IPS-18a (cell line): ENCODE measurements at regions not wholly inside any gene's neighbourhood (a gene's known extent, or its start where the extent isn't known, plus 50 kb on each side); places are given as distances from the start of the nearest gene placed in this dataset.

Source experiments
- H3K27ac ChIP-seq: one replicate; pipeline ENCODE4 v1.5.1; 2013; ENCODE audit warnings: low read length
- H3K27me3 ChIP-seq: one replicate; pipeline ENCODE4 v1.6.1; 2013; ENCODE audit warnings: mild to moderate bottlenecking, low read length; ENCODE audit not compliant: control insufficient read depth, insufficient read depth
- H3K36me3 ChIP-seq: one replicate; pipeline ENCODE4 v1.6.1; 2013; ENCODE audit warnings: low read depth, low read length; ENCODE audit not compliant: control insufficient read depth
- H3K4me1 ChIP-seq: one replicate; pipeline ENCODE4 v1.6.1; 2013; ENCODE audit warnings: low read depth, low read length; ENCODE audit not compliant: control insufficient read depth
- H3K4me3 ChIP-seq: one replicate; pipeline ENCODE4 v1.5.1; 2013; ENCODE audit warnings: low read length
- H3K9ac ChIP-seq: one replicate; pipeline ENCODE4 v1.6.1; 2013; ENCODE audit warnings: mild to moderate bottlenecking, low read length, moderate library complexity
- H3K9me3 ChIP-seq: one replicate; pipeline ENCODE4 v1.6.1; 2013; ENCODE audit warnings: low read depth, low read length; ENCODE audit not compliant: control insufficient read depth

DNA sequence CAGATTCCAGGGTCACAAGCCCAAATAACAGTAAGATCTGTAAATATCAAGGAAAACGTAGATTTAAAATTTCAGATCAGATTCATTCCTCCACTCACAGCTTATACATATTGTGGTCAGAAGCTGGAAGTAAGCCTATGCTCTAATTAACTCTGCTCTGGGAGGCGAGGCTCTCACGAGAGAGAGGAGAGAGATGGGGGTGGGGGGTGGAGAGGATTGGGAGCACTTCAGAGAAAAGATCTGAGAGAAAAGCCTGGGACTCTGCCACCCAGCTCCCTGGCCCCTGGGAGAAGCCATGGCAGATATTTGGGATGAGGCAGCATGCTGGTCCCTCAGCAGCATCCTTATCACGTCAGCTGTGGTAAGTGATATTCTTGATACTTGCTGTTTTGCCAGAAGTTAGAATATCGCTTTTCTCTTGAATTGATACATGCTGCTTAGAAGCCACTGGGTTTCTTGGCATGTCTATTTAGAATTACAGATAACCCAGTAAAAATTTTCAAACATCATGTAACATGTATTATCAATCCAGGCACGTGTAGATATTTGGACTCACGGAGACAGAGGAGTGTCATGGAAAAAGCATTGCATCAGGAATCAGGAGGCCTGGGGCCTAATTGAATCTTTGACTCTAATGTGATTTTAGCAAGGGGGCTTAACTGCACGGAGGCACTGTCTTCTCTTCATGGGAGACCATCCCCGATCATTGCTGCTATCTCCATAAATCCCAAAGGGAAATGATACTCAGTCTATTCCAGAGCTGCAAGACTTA, 265.4 kb downstream of the HRH4 start:
- Histone ChIP-seq H3K9me3 (no peaks in the 10 kb centered on the region), H3K9ac (no peak overlapping the region), H3K36me3 (no peaks in the 10 kb centered on the region), H3K4me3 (no peak overlapping the region), H3K27ac (no peak overlapping the region), H3K4me1 (no peaks in the 10 kb centered on the region), H3K27me3 (no peaks in the 10 kb centered on the region)

DNA sequence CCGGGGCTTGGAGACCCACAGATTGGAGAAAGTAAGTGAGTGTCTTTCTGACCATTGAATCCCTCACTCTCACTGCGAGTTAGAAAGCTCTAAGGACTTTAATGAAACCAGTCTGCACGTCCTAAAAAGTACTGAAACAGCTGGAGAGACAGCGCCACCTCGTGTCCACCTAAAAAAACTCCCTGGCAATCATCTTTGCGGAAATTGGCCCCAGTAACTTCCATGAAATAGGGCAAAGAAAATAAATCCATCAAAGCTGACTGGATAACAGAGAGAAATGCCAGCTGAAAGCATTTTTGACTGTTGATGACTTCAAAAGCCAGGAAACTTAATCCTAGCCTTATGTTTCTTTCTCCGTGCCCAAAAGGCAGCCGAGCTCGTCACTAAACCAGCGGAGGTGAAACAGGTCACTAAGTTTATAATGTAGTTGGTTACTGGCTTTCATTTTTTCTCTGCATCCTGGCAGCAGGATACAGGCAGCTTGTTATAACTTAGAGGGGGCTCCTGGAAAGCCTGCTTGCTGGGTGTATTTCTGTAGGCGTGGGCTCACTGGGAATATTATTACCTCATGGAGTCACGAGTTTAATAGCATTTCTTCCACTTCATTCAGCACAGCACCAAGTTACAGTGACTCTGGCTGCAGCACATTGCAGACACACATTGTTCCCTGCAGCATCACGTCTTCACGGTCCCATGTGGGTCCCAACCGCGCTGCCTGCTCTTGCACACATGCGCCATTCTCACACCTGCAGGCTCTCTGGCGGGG, 266.5 kb downstream of the HRH4 start:
- Histone ChIP-seq H3K36me3 (no peaks in the 10 kb centered on the region), H3K27me3 (no peaks in the 10 kb centered on the region), H3K27ac (no peak overlapping the region), H3K4me1 (no peaks in the 10 kb centered on the region), H3K9me3 (no peaks in the 10 kb centered on the region), H3K9ac (no peak overlapping the region), H3K4me3 (no peak overlapping the region)

DNA sequence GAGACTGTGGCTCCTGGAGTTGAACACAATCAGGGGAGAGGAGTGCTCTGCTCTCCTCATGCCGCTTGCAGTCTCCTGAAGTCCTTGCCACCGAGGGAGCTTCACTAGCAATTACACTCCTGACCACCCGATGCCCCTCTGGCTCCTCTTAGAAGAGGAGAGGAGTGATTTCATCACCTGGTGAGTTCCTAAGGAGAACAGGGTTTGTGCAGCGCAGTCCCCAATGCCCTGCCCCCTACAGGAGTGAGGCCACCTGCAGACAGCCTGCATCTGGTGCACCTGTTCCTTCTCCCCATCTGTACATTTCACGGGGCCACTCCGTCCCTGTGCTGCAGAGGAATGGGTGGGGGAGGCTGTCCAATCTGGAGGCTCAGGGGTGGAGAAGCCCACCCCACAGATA, 267.2 kb downstream of the HRH4 start:
- H3K4me3 ChIP-seq: no peak overlapping the region
- H3K27ac ChIP-seq: no peak overlapping the region

DNA sequence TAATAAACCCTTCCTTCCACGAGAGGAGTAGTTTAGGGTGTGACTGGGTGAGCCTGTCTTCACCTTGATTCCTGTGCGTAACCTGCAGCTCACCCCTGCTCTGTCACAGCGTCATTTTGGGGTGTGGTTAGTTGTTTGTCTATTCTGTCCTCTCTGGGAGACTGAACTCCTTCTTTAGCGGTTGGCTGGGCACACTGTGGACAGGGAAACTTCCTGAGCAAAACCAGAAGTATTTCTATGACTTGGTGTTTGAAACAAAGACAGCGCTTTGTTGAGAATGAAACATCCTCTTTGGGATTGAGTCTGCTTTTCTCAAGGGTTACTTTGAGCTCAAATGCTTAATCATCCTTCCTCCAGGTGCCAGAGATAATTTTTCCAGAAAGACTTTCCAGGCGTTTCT, 270.7 kb downstream of the HRH4 start:
- no peak overlapping the region for H3K27ac ChIP-seq
- H3K36me3 ChIP-seq: no peaks in the 10 kb centered on the region
- H3K4me1 ChIP-seq: no peaks in the 10 kb centered on the region
- H3K27me3 ChIP-seq: no peaks in the 10 kb centered on the region
- no peak overlapping the region for H3K4me3 ChIP-seq
- no peak overlapping the region for H3K9ac ChIP-seq
- no peaks in the 10 kb centered on the region for H3K9me3 ChIP-seq

More for the DNA sequence above, 267.2 kb downstream of the HRH4 start:
- Histone ChIP-seq H3K9ac (no peak overlapping the region), H3K27me3 (no peaks in the 10 kb centered on the region), H3K36me3 (no peaks in the 10 kb centered on the region), H3K9me3 (no peaks in the 10 kb centered on the region), H3K4me1 (no peaks in the 10 kb centered on the region)

DNA sequence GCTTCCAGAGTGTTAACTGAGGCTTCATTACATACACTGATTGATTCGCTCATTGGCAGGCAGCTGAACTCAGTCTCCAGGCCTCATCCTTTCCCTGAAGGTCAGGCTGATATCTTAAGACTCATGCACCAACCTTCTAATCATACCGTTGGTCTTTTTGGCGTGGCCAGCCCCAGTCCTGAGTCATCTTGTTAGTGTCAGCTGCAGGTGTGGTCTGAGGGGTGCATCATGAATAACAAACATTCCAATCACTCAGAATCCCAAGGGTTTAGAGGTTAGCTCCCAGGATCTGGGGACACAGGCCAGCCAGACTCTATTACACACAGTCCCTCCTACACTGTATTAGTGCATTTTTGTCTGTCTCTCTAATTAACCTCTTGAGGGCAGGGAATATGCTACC, 271.5 kb downstream of the HRH4 start:
- H3K27ac ChIP-seq: no peak overlapping the region
- no peak overlapping the region for H3K4me3 ChIP-seq
- no peaks in the 10 kb centered on the region for H3K36me3 ChIP-seq
- no peak overlapping the region for H3K9ac ChIP-seq
- H3K4me1 ChIP-seq: no peaks in the 10 kb centered on the region
- H3K9me3 ChIP-seq: no peaks in the 10 kb centered on the region
- no peaks in the 10 kb centered on the region for H3K27me3 ChIP-seq

DNA sequence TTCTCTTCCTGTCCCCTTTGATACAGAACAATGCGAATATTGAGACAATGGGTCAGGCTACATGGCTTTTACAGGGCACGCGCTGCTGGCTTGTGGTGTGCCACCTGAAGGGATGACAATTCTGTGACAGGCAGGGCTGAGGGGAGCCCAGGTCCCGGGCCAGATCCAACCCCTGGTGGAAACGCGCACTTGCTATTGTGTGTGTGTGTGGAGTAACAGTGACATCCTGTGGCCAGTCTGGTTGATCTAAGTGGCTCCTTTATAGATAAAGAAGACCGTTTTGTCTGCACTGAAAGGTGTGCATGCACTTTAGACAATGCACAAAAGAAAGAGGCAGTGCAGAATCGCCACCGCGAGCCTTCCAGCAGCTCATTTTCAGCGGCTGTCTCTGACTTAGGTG, 273.6 kb downstream of the HRH4 start:
- Histone ChIP-seq H3K9me3 (no peaks in the 10 kb centered on the region), H3K9ac (no peak overlapping the region), H3K36me3 (no peaks in the 10 kb centered on the region), H3K4me1 (no peaks in the 10 kb centered on the region), H3K27me3 (no peaks in the 10 kb centered on the region), H3K27ac (no peak overlapping the region), H3K4me3 (no peak overlapping the region)

DNA sequence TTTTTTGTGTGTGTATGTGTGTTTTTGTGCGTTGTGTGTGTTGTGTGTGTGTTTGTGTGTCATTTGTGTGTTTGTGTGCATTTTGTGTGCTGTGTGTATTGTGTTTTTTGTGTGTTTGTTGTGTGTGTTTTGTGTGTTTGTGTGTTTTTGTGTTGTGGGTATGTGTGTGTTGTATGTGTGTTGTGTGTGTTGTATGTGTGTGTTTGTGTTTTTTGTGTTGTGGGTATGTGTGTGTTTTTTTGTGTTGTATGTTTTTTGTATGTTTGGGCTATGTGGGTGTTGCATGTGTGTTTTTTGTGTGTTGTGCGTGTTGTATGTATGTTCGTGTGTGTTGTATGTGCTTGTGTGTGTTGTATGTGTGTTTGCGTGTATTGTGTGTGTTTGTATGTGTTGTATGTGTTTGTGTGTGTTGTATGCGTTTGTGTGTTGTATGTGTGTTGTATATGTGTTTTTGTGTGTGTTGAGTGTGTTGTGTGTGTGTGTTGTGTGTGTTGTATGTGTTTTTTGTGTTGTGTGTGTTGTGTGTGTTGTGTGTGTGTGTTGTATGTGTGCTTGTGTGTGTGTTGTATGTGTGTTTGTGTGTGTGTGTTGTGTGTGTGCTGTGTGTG, 275.3 kb downstream of the HRH4 start:
- no peaks in the 10 kb centered on the region for H3K4me1 ChIP-seq
- no peaks in the 10 kb centered on the region for H3K36me3 ChIP-seq
- no peaks in the 10 kb centered on the region for H3K27me3 ChIP-seq
- no peak overlapping the region for H3K9ac ChIP-seq
- H3K27ac ChIP-seq: no peak overlapping the region
- no peaks in the 10 kb centered on the region for H3K9me3 ChIP-seq
- H3K4me3 ChIP-seq: no peak overlapping the region

DNA sequence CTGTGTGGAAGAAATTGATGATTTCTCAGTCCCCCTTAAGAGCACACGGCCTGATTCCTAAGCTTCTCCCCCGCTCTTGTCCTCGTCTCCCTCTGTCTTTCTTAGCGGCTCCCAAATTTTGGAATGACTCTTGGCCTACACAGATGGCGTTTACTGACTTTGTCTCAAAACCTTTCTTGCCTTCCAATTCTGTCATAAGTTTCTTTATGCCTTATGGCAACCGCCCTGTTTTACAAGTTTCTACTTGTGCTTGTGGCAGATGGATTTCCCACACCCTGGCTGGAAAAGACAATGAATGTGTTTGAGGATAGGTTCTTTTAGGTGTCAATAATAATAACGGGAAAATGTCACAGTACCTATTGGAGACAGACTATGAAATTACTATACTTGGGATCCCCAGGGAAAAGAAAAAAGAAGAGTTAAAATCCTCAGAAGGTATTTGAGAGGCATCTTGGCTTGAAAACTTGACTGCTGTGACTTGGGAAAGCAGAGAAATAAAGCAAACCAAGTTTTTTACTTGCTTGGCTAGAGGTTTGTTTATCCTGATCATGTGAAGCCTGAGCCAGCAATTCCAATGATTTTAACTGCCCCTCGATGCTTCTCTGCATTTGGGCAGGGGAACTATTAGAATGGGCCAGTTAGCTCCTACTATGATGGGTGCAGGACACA, 276.4 kb downstream of the HRH4 start:
- Histone ChIP-seq H3K36me3 (no peaks in the 10 kb centered on the region), H3K27me3 (no peaks in the 10 kb centered on the region), H3K4me1 (no peaks in the 10 kb centered on the region), H3K4me3 (no peak overlapping the region), H3K9ac (no peak overlapping the region), H3K27ac (no peak overlapping the region), H3K9me3 (no peaks in the 10 kb centered on the region)

DNA sequence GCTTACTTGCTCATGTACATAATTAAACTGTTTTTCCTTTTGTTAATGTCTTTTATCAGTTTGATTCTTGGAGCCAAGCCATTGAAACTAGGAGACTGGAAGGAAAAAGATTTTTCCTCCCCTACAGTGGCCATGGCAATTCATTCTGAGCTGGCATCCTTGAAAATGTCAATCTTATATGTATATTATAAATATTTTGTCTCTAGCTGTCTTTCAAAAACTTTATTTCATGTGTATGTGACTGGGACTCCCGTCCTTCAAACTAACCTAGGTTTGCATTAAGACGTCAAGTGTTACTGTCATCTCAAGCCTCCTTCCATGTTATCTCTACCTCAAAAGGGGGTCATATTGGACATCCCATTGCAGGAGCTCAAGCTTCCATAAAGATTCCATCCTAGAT, 280.4 kb downstream of the HRH4 start:
- Histone ChIP-seq H3K36me3 (no peaks in the 10 kb centered on the region), H3K9ac (no peak overlapping the region), H3K9me3 (no peaks in the 10 kb centered on the region), H3K27ac (no peak overlapping the region), H3K4me3 (no peak overlapping the region), H3K4me1 (peaks cover 4% of the 10 kb centered on the region), H3K27me3 (no peaks in the 10 kb centered on the region)

DNA sequence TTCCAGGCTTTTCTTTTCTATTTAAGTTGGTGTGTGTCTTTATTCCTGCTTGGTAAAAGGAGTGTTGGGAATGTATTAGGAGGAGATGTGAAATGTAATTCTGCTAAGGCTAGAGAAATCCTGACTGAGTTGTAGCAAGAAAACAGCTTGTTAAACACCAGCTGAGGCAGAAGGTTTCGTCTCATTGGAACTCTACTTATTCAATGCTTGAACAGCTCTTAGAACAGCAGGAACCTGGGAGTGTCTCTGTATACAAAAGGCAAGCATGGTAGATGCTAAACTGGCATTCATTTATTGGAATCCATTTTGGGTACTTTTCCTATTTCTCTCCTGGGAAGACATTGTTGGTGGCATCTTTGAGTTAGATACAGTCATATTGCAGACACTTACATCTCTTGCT, 280.9 kb downstream of the HRH4 start:
- no peaks in the 10 kb centered on the region for H3K9me3 ChIP-seq
- no peaks in the 10 kb centered on the region for H3K27me3 ChIP-seq
- H3K36me3 ChIP-seq: no peaks in the 10 kb centered on the region
- no peak overlapping the region for H3K4me3 ChIP-seq
- H3K9ac ChIP-seq: no peak overlapping the region
- H3K27ac ChIP-seq: no peak overlapping the region
- H3K4me1 ChIP-seq: peaks cover 4% of the 10 kb centered on the region

DNA sequence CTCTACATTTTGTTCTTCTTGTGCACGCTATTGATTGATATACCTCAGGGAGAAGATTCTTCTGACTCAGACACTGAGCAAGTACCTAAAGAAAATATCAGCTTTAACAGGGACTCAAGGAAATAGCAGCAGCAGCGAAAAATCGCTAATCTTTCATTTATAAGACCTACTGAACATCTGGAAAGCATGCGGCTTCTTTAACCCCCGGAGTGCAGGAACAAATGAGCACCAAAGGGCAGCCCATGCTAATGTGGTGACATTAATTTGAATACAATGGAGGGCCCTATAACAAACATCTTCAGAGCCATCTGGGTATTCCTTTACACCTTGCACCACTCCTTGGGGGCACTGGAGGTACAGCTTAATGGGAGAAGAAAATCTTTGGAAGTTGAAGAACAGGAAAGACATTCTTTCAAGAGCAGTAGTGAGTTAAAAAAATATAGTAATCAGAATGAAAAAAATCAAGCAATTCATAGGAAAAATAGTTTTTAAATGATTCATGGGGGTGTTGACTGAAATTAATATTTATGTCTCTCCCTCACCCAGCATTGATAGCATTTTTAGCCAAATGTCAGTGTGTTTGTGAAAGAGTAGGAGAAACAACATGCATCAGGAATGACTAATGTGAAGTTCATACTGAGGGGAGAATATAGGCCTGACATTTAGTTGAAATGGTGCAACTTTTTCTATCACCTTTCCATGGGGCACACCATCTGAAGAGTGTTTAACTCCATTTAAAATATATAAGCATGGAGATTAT, 281.7 kb downstream of the HRH4 start:
- Histone ChIP-seq H3K9ac (no peak overlapping the region), H3K27me3 (no peaks in the 10 kb centered on the region), H3K4me3 (no peak overlapping the region)

More for the DNA sequence above, 281.7 kb downstream of the HRH4 start:
- H3K9me3 ChIP-seq: no peaks in the 10 kb centered on the region
- H3K36me3 ChIP-seq: no peaks in the 10 kb centered on the region
- H3K27ac ChIP-seq: no peak overlapping the region
- peaks cover 4% of the 10 kb centered on the region for H3K4me1 ChIP-seq
